ENCODE measurements at regions not wholly inside any gene's neighbourhood (a gene's known extent, or its start where the extent isn't known, plus 50 kb on each side); places are given as distances from the start of the nearest gene placed in this dataset.
"Not testable (repeated sequence)": the region's sequence is repeated elsewhere in the genome, so short reads cannot be mapped to it uniquely, and the experiment has no call there.

GRCh38 chr18:15061289-15061896 is 313.4 kb downstream of the ANKRD30B start:
- H3K4me3 ChIP-seq (ENCODE audit: low read length); H3K9me2 ChIP-seq (replicated peaks; ENCODE audit: control insufficient read depth, low read length); H4K20me1 ChIP-seq (ENCODE audit: control insufficient read depth, insufficient read depth, low read depth, low read length); H3K4me1 ChIP-seq (ENCODE audit: control insufficient read depth, low read length); H3F3A ChIP-seq (ENCODE audit: control insufficient read depth, insufficient read depth); H3K27me3 ChIP-seq (ENCODE audit: control insufficient read depth, low read length); H3K4me2 ChIP-seq (ENCODE audit: low read length); H3K36me3 ChIP-seq (ENCODE audit: control insufficient read depth, low read length); H3K79me2 ChIP-seq (ENCODE audit: control insufficient read depth, low read length); H3K27ac ChIP-seq (ENCODE audit: low read depth, low read length); H3K9me3 ChIP-seq (ENCODE audit: control insufficient read depth, insufficient read depth, low read length): not testable (repeated sequence)

- H3K27me3 ChIP-seq (ENCODE audit: control insufficient read depth, low read length); H3K9me3 ChIP-seq (ENCODE audit: control insufficient read depth, insufficient read depth, low read length); H3F3A ChIP-seq (ENCODE audit: control insufficient read depth, insufficient read depth); H3K9me2 ChIP-seq (replicated peaks; ENCODE audit: control insufficient read depth, low read length); H3K36me3 ChIP-seq (ENCODE audit: control insufficient read depth, low read length); H3K27ac ChIP-seq (ENCODE audit: low read depth, low read length); H3K4me2 ChIP-seq (ENCODE audit: low read length); H3K79me2 ChIP-seq (ENCODE audit: control insufficient read depth, low read length); H4K20me1 ChIP-seq (ENCODE audit: control insufficient read depth, insufficient read depth, low read depth, low read length); H3K4me3 ChIP-seq (ENCODE audit: low read length); H3K4me1 ChIP-seq (ENCODE audit: control insufficient read depth, low read length): not testable (repeated sequence)
These were observed 318.5 kb downstream of the ANKRD30B start for GRCh38 chr18:15066434-15066833.

GRCh38 chr18:15071311-15071710 is 323.3 kb downstream of the ANKRD30B start:
- not testable (repeated sequence) for H3K9me3 ChIP-seq (ENCODE audit: control insufficient read depth, insufficient read depth, low read length); H3K79me2 ChIP-seq (ENCODE audit: control insufficient read depth, low read length); H3K4me2 ChIP-seq (ENCODE audit: low read length); H3K4me3 ChIP-seq (ENCODE audit: low read length); H3F3A ChIP-seq (ENCODE audit: control insufficient read depth, insufficient read depth); H3K4me1 ChIP-seq (ENCODE audit: control insufficient read depth, low read length); H3K36me3 ChIP-seq (ENCODE audit: control insufficient read depth, low read length); H3K27me3 ChIP-seq (ENCODE audit: control insufficient read depth, low read length); H3K27ac ChIP-seq (ENCODE audit: low read depth, low read length); H3K9me2 ChIP-seq (replicated peaks; ENCODE audit: control insufficient read depth, low read length); H4K20me1 ChIP-seq (ENCODE audit: control insufficient read depth, insufficient read depth, low read depth, low read length)

Measured in DOHH2 (cell line).